PC-3 (cell line): ENCODE measurements at regions not wholly inside any gene's neighbourhood (a gene's known extent, or its start where the extent isn't known, plus 50 kb on each side); places are given as distances from the start of the nearest gene placed in this dataset.

Source experiments
- CTCF ChIP-seq: fragments of 300-600 bp; sonication (generic); conservative IDR thresholded peaks from 2 replicates; pipeline ENCODE4 v1.5.1; 2017; ENCODE audit warnings: antibody characterized with exemption, low read depth, mild to moderate bottlenecking, low read length
- EZH2 ChIP-seq: fragments of 300-600 bp; sonication (generic); IDR thresholded peaks from one replicate; pipeline ENCODE4 v1.6.1; 2017; ENCODE audit warnings: antibody characterized with exemption, mild to moderate bottlenecking, low read length; ENCODE audit not compliant: unreplicated experiment
- EZH2phosphoT487 ChIP-seq: fragments of 300-600 bp; sonication (generic); IDR thresholded peaks from 2 replicates; pipeline ENCODE4 v1.6.1; 2018; ENCODE audit warnings: mild to moderate bottlenecking, antibody characterized with exemption, low read length, borderline replicate concordance

- no peak for TF ChIP-seq CTCF
- TF ChIP-seq EZH2: no peak
- no peak for TF ChIP-seq EZH2phosphoT487
Observed at GRCh38 chrX:110472265-110472664, 113.6 kb downstream of the RTL9 start.
